Keratinocyte (primary cell): ENCODE measurements at regions not wholly inside any gene's neighbourhood (a gene's known extent, or its start where the extent isn't known, plus 50 kb on each side); places are given as distances from the start of the nearest gene placed in this dataset.

Experiments
- EZH2 ChIP-seq: IDR thresholded peaks from one replicate; pipeline ENCODE4 v1.6.1; 2012; ENCODE audit warnings: inconsistent platforms, mild to moderate bottlenecking, low read length, moderate library complexity
- TF ChIP-seq, protein P1 (sequence below), 3 experiments: IDR thresholded peaks in 1 of 3; conservative IDR thresholded peaks in 1 of 3; optimal IDR thresholded peaks in 1 of 3; 2 replicates in 2 of 3; 3 replicates in 1 of 3; pipeline versions ENCODE3 to v1.5.1; 2011; ENCODE audit warnings: low read length in 3 of 3, mild to moderate bottlenecking in 3 of 3, moderate library complexity in 2 of 3, control low read depth in 1 of 3, inconsistent platforms in 1 of 3; ENCODE audit not compliant: insufficient read depth in 2 of 3; ENCODE audit errors: extremely low read depth in 1 of 3

DNA sequence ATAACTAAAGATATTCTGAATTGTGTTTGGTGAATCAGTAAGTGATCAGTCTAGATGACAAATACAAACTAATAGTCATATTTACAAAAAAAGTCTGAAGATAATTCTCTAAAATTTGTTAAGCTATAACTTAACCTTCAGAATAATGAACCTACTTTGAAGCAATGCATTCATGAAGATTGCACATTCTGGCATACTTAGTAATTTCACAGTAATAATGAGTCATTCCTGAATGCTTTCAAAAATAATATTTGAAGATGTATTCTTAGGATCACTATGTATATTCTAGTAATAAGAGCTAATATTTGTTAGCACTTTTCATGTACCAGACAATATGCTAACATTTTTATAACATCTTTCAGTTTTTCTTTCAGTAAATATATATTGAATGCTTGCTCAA is 756.7 kb upstream of the SLIT2 start:
- TF ChIP-seq, protein P1, sequence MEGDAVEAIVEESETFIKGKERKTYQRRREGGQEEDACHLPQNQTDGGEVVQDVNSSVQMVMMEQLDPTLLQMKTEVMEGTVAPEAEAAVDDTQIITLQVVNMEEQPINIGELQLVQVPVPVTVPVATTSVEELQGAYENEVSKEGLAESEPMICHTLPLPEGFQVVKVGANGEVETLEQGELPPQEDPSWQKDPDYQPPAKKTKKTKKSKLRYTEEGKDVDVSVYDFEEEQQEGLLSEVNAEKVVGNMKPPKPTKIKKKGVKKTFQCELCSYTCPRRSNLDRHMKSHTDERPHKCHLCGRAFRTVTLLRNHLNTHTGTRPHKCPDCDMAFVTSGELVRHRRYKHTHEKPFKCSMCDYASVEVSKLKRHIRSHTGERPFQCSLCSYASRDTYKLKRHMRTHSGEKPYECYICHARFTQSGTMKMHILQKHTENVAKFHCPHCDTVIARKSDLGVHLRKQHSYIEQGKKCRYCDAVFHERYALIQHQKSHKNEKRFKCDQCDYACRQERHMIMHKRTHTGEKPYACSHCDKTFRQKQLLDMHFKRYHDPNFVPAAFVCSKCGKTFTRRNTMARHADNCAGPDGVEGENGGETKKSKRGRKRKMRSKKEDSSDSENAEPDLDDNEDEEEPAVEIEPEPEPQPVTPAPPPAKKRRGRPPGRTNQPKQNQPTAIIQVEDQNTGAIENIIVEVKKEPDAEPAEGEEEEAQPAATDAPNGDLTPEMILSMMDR (optimal IDR thresholded peaks at IDR 0.05 in 1 of 3, IDR thresholded peaks at IDR 0.05 in 1 of 3, conservative IDR thresholded peaks at IDR 0.05 in 1 of 3; ENCODE audit: extremely low read depth in 1 of 3, insufficient read depth in 2 of 3, low read length in 3 of 3): no peak
- TF ChIP-seq EZH2: no peak
